Epithelial cell of esophagus (primary cell): ENCODE measurements at regions not wholly inside any gene's neighbourhood (a gene's known extent, or its start where the extent isn't known, plus 50 kb on each side); places are given as distances from the start of the nearest gene placed in this dataset.
A peak's percentile ranks its signal among the peaks of the same experiment; 100 is the strongest.
"Not testable (repeated sequence)": the region's sequence is repeated elsewhere in the genome, so short reads cannot be mapped to it uniquely, and the experiment has no call there.

Experiments used
- DNase-seq: peaks from one replicate; pipeline ENCODE4 v3.0.0; 2010; ENCODE audit warnings: low read depth
- H3K4me3 ChIP-seq: 2 replicates; pipeline ENCODE4 v1.5.1; 2011; ENCODE audit warnings: mild to moderate bottlenecking, low read length, control low read depth
- TF ChIP-seq, protein P1 (sequence below): IDR thresholded peaks from 2 replicates; pipeline ENCODE4 v1.5.1; 2011; ENCODE audit warnings: low read depth, mild to moderate bottlenecking, low read length, control low read depth, inconsistent platforms; ENCODE audit not compliant: insufficient read depth; ENCODE audit errors: missing control alignments

GRCh38 chr4:134720030-134720429, 518.4 kb upstream of the PABPC4L start:
- TF ChIP-seq, protein P1, sequence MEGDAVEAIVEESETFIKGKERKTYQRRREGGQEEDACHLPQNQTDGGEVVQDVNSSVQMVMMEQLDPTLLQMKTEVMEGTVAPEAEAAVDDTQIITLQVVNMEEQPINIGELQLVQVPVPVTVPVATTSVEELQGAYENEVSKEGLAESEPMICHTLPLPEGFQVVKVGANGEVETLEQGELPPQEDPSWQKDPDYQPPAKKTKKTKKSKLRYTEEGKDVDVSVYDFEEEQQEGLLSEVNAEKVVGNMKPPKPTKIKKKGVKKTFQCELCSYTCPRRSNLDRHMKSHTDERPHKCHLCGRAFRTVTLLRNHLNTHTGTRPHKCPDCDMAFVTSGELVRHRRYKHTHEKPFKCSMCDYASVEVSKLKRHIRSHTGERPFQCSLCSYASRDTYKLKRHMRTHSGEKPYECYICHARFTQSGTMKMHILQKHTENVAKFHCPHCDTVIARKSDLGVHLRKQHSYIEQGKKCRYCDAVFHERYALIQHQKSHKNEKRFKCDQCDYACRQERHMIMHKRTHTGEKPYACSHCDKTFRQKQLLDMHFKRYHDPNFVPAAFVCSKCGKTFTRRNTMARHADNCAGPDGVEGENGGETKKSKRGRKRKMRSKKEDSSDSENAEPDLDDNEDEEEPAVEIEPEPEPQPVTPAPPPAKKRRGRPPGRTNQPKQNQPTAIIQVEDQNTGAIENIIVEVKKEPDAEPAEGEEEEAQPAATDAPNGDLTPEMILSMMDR: no peak
- no peak overlapping the region for H3K4me3 ChIP-seq
- no peak for DNase-seq

DNA sequence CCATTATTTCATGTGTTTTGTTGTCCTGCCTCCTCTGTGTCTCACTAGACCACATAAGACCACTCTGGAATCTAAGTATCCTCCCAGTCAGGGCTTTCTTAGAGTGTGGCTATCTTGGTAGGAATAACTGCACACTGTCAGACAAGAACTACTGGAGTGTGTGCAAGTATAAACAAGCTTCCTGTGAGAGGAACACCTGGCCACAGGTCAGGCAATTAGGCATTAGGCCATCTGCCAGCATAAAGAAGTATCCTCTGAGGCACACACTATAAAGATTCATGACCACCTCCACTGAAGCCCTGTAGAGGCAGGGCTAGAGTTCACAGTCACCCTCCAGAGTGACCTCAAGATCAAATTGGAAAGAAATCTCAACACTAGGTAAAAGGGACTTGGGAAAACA, 507.0 kb upstream of the PABPC4L start:
- TF ChIP-seq, protein P1: no peak
- H3K4me3 ChIP-seq: no peak overlapping the region

DNA sequence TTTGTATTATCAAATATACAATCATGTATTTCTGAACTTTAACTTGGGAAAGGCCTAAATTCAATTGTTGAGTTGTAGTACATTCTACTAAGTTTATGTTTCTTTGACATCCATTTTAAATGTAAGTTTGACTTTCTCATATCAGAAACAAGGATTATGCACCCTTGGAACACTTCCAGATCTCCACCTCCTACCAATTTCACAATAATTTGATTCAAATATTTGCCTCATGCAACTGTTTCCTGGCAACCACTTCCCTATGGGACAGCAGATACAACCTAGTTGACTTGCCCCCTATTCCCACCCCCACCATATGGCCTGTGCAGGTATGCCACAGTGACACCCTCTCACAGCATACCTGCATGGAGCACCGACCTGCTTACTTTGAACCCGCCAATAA, 506.4 kb upstream of the PABPC4L start:
- DNase-seq: peak; percentile 59
- TF ChIP-seq, protein P1: no peak
- no peak overlapping the region for H3K4me3 ChIP-seq

More for the DNA sequence above, 507.0 kb upstream of the PABPC4L start:
- DNase-seq: peak; percentile 33

GRCh38 chr4:134702374-134702773, 500.8 kb upstream of the PABPC4L start:
- DNase-seq: no peak
- TF ChIP-seq, protein P1: no peak
- H3K4me3 ChIP-seq: no peak overlapping the region

GRCh38 chr4:134700251-134700650, 498.7 kb upstream of the PABPC4L start:
- no peak overlapping the region for H3K4me3 ChIP-seq
- TF ChIP-seq, protein P1: no peak

GRCh38 chr4:134698831-134699230, 497.2 kb upstream of the PABPC4L start:
- DNase-seq: peak; percentile 6
- H3K4me3 ChIP-seq: not testable (repeated sequence)

More at GRCh38 chr4:134700251-134700650, 498.7 kb upstream of the PABPC4L start:
- DNase-seq: no peak

DNA sequence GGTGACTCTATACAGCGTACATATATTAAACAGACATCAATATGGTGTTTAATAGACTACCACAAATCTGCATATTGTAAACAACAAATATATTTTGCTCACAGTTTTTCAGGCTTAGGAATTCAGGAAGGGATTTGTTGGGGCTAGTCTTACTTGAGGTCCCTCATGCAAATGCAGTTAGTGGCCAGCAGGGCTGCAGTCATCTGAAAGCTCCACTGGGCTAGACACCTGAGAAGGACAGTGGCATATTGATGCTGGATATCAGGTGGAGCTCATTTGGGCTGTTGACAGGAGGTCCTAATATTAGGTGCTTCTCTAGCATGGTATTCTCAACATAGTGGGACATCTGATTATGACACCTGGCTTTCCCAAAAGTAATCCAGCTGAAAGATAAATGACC, 493.8 kb upstream of the PABPC4L start:
- TF ChIP-seq, protein P1: peak; percentile 30

More for the DNA sequence above, 493.8 kb upstream of the PABPC4L start:
- DNase-seq: no peak
- H3K4me3 ChIP-seq: no peak overlapping the region
